ENCODE measurements at regions not wholly inside any gene's neighbourhood (a gene's known extent, or its start where the extent isn't known, plus 50 kb on each side); places are given as distances from the start of the nearest gene placed in this dataset.

DNA sequence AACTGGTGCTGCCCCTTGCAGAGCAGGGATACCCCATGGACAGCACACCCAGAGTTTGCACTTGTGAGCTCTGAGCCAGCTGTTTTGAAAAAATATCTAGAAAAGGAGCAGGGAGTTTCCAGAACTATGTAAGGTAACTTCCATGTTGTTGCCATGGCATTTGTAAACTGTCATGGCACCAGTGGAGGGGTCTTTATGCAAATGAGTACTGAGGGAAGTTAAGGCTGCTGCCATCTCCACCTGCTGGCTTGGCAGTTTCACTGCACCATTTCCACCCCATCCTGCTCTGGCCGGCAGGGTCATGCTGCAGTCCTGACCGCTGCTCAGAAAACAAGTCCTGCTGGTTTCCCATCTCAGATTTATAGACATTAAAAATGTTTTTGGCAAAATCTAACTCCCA, 52.3 kb upstream of the SNTG2 start:
- CTCF ChIA-PET: no interaction called here
- DNase-seq (ENCODE audit: low read depth, low spot score): no peak
- TF ChIP-seq, protein P1, sequence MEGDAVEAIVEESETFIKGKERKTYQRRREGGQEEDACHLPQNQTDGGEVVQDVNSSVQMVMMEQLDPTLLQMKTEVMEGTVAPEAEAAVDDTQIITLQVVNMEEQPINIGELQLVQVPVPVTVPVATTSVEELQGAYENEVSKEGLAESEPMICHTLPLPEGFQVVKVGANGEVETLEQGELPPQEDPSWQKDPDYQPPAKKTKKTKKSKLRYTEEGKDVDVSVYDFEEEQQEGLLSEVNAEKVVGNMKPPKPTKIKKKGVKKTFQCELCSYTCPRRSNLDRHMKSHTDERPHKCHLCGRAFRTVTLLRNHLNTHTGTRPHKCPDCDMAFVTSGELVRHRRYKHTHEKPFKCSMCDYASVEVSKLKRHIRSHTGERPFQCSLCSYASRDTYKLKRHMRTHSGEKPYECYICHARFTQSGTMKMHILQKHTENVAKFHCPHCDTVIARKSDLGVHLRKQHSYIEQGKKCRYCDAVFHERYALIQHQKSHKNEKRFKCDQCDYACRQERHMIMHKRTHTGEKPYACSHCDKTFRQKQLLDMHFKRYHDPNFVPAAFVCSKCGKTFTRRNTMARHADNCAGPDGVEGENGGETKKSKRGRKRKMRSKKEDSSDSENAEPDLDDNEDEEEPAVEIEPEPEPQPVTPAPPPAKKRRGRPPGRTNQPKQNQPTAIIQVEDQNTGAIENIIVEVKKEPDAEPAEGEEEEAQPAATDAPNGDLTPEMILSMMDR (IDR thresholded peaks at IDR 0.05; ENCODE audit: insufficient read depth, low read length, missing control alignments): no peak
- no peak overlapping the region for H3K4me3 ChIP-seq (ENCODE audit: low read depth, low read length)
- POLR2A ChIA-PET: no interaction called here

DNA sequence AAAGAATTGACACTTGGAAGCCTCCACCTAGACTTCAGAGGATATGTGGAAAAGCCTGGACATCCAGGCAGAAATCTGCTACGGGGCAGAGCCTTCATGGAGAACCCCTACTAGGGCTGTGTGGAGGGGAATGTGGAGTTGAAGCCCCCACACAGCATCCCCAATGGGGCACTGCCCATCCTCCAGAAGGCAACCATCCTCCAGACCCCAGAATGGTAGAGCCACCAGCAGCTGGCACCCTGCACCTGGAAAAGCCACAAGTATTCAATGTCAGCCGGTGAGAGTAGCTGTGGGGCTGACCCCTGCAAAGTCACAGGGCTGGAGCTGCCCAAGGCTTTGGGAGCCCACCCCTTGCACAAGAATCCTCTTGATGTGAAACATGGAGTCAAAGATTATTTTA, 53.6 kb upstream of the SNTG2 start:
- H3K4me3 ChIP-seq (ENCODE audit: low read depth, low read length): no peak overlapping the region
- no peak for DNase-seq (ENCODE audit: low read depth, low spot score)
- CTCF ChIA-PET: no interaction called here
- TF ChIP-seq, protein P1 (IDR thresholded peaks at IDR 0.05; ENCODE audit: insufficient read depth, low read length, missing control alignments): no peak
- POLR2A ChIA-PET: no interaction called here

DNA sequence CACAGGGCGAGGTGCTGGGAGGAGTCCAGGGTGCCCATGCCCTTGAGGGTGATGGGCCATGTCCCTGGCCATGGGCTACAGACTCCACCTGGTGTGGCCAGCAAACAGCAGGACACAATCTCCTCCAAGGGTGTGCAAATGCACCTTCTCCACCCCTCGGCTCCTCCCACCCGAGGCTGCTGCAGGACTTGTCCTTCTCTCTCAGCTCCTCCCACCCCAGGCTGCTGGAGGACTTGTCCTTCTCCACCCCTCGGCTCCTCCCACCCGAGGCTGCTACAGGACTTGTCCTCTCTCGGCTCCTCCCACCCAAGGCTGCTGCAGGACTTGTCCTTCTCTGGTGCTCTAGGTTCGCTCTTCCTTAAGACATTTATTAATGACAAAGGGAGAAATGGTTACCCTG, 57.3 kb upstream of the SNTG2 start:
- DNase-seq (ENCODE audit: low read depth, low spot score): no peak
- CTCF ChIA-PET: no interaction called here
- TF ChIP-seq, protein P1 (IDR thresholded peaks at IDR 0.05; ENCODE audit: insufficient read depth, low read length, missing control alignments): no peak

DNA sequence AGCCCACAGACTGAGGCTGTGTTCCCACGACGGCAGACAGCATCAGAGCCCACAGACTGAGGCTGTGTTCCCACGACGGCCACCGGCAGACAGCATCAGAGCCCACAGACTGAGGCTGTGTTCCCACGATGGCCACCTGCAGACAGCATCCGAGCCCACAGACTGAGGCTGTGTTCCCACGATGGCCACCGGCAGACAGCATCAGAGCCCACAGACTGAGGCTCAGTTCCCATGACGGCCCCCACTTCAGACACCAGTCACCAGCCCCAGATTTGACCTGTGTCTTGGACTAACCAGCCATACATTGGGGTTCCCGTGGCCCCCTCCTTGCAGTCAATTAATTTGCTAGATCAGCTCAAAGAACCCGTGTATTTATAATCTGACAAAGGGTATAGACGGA, 57.8 kb upstream of the SNTG2 start:
- TF ChIP-seq, protein P1 (IDR thresholded peaks at IDR 0.05; ENCODE audit: insufficient read depth, low read length, missing control alignments): no peak
- ChIA-PET POLR2A (no interaction called here), CTCF (no interaction called here)
- no peak overlapping the region for H3K4me3 ChIP-seq (ENCODE audit: low read depth, low read length)
- no peak for DNase-seq (ENCODE audit: low read depth, low spot score)

More for the DNA sequence above, 57.3 kb upstream of the SNTG2 start:
- no peak overlapping the region for H3K4me3 ChIP-seq (ENCODE audit: low read depth, low read length)
- POLR2A ChIA-PET: no interaction called here

DNA sequence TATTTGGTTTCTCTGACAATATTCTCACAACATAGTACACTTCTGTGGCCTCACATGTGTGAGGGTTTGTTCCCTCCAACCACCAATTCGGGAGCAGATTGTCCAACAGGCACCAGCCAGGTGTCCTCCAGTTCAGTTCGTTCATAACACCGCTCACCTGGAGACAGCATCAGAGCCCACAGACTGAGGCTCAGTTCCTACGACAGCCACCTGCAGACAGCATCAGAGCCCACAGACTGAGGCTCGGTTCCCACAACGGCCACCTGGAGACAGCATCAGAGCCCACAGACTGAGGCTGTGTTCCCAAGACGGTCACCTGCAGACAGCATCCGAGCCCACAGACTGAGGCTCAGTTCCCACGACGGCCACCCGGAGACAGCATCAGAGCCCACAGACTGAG, 58.2 kb upstream of the SNTG2 start:
- H3K4me3 ChIP-seq (ENCODE audit: low read depth, low read length): no peak overlapping the region
- TF ChIP-seq, protein P1 (IDR thresholded peaks at IDR 0.05; ENCODE audit: insufficient read depth, low read length, missing control alignments): no peak
- ChIA-PET CTCF (no interaction called here), POLR2A (no interaction called here)
- no peak for DNase-seq (ENCODE audit: low read depth, low spot score)

DNA sequence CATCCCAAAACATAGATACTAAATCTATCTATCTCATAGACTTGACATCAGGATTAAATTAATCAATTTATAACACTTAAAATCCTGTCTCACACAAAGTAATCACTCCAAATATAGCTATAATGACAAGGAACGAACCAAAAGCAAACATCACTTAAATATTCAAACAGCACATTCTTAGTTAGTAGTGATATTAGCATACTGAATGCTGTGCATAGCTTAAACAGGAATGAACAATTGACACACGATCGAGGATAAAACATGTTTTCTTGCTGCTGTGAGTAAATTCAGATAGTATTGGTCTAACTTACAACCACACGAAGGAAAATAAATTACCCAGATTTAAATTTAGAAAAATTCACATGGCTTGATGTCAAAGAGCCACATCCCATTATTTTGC, 58.9 kb upstream of the SNTG2 start:
- TF ChIP-seq, protein P1 (IDR thresholded peaks at IDR 0.05; ENCODE audit: insufficient read depth, low read length, missing control alignments): no peak
- H3K4me3 ChIP-seq (ENCODE audit: low read depth, low read length): no peak overlapping the region
- DNase-seq (ENCODE audit: low read depth, low spot score): no peak
- ChIA-PET CTCF (no interaction called here), POLR2A (no interaction called here)
